ENCODE measurements at regions not wholly inside any gene's neighbourhood (a gene's known extent, or its start where the extent isn't known, plus 50 kb on each side); places are given as distances from the start of the nearest gene placed in this dataset.

GRCh38 chr5:153101235-153102180, 389.0 kb upstream of the GRIA1 start:
- no peak for TF ChIP-seq CTCF (IDR thresholded peaks at IDR 0.05)
- TF ChIP-seq POLR2A (IDR thresholded peaks at IDR 0.05) = no peak
- TF ChIP-seq EP300 (IDR thresholded peaks at IDR 0.05; ENCODE audit: low read depth) = no peak
- no peak for TF ChIP-seq POLR2AphosphoS5 (IDR thresholded peaks at IDR 0.05)
